Caco-2 (cell line): ENCODE measurements at regions not wholly inside any gene's neighbourhood (a gene's known extent, or its start where the extent isn't known, plus 50 kb on each side); places are given as distances from the start of the nearest gene placed in this dataset.

Source experiments
- BruUV-seq: library from RNA; stranded (reverse); fragments of 400-500 nt; replicated peaks from 2 replicates; lab custom pipeline; 2021; lab: Mats Ljungman, UMichigan
- CTCF ChIA-PET: fragments of 300-600 bp; sonication (Branson Sonifier 250); formaldehyde crosslinking; loops from one replicate; lab custom pipeline; 2022; ENCODE audit warnings: antibody characterized with exemption; lab: Charles Lee
- POLR2A ChIA-PET: fragments of 300-600 bp; sonication (Branson Sonifier 250); formaldehyde crosslinking; loops from one replicate; lab custom pipeline; 2022; ENCODE audit warnings: antibody characterized with exemption; lab: Charles Lee
- DNase-seq, 2 experiments: peaks; one replicate each; pipeline versions ENCODE4 v3.0.0 to v3.0.0-alpha.2; 2020 to 2022
- H3K27me3 ChIP-seq: replicated peaks from 2 replicates; pipeline ENCODE4 v1.6.0; 2011; ENCODE audit warnings: low read length; ENCODE audit not compliant: control insufficient read depth, insufficient read depth
- H3K36me3 ChIP-seq: 2 replicates; pipeline ENCODE4 v1.5.1; 2011; ENCODE audit warnings: low read length; ENCODE audit not compliant: control insufficient read depth, insufficient read depth
- H3K4me1 ChIP-seq: fragments of 250-450 bp; sonication (Bioruptor Pico); 2 replicates; pipeline ENCODE4 v1.5.1; 2020; ENCODE audit warnings: mild to moderate bottlenecking
- H3K4me3 ChIP-seq: 2 replicates; pipeline ENCODE4 v1.5.1; 2011; ENCODE audit warnings: low read depth, mild to moderate bottlenecking, control low read depth, low read length
- H3K9me3 ChIP-seq: fragments of 250-450 bp; sonication (Bioruptor Pico); 2 replicates; pipeline ENCODE4 v1.5.1; 2020; ENCODE audit warnings: mild to moderate bottlenecking, moderate library complexity
- H3K27ac Mint-ChIP-seq: one replicate; pipeline ENCODE4 v1.8.0; 2022; ENCODE audit warnings: mixed read lengths; ENCODE audit not compliant: unreplicated experiment
- H3K27me3 Mint-ChIP-seq: one replicate; pipeline ENCODE4 v1.8.0; 2022; ENCODE audit warnings: mixed read lengths; ENCODE audit not compliant: insufficient read depth, unreplicated experiment
- H3K36me3 Mint-ChIP-seq: one replicate; pipeline ENCODE4 v1.8.0; 2022; ENCODE audit warnings: mild to moderate bottlenecking, mixed read lengths; ENCODE audit not compliant: insufficient read depth, unreplicated experiment
- H3K4me1 Mint-ChIP-seq: one replicate; pipeline ENCODE4 v1.8.0; 2022; ENCODE audit warnings: low read depth, mixed read lengths; ENCODE audit not compliant: unreplicated experiment
- H3K4me3 Mint-ChIP-seq: one replicate; pipeline ENCODE4 v1.8.0; 2022; ENCODE audit warnings: mild to moderate bottlenecking, moderate library complexity, mixed read lengths; ENCODE audit not compliant: unreplicated experiment
- H3K9me3 Mint-ChIP-seq: one replicate; pipeline ENCODE4 v1.8.0; 2022; ENCODE audit warnings: mixed read lengths; ENCODE audit not compliant: unreplicated experiment
- CTCF ChIP-seq, 2 experiments: fragments of 200-600 bp in 1 of 2; IDR thresholded peaks; 1 replicate in 1 of 2; 2 replicates in 1 of 2; pipeline versions ENCODE4 v1.5.1 to v1.8.0; 2011 to 2022; ENCODE audit warnings: antibody characterized with exemption in 1 of 2, control low read depth in 1 of 2, inconsistent platforms in 1 of 2, low read depth in 1 of 2, low read length in 1 of 2, mild to moderate bottlenecking in 1 of 2, moderate library complexity in 1 of 2; ENCODE audit not compliant: insufficient read depth in 1 of 2, severe bottlenecking in 1 of 2, unreplicated experiment in 1 of 2
- intact Hi-C: fragments of 100-400 bp; cut with micrococcal nuclease; formaldehyde crosslinking; loops from one replicate; pipeline ENCODE4 v1.10.0; 2022; ENCODE audit not compliant: unreplicated experiment

- Mint-ChIP-seq H3K36me3 (no peaks in the 10 kb centered on the region), H3K27me3 (peaks cover 10% of the 10 kb centered on the region), H3K27ac (no peak overlapping the region), H3K9me3 (peaks cover 9% of the 10 kb centered on the region), H3K4me3 (no peak overlapping the region), H3K4me1 (no peaks in the 10 kb centered on the region)
- TF ChIP-seq CTCF (IDR thresholded peaks at IDR 0.05; ENCODE audit: insufficient read depth in 1 of 2, low read depth in 1 of 2, low read length in 1 of 2, severe bottlenecking in 1 of 2, unreplicated experiment in 1 of 2): no peak
- intact Hi-C loops: no loop called here
- ChIA-PET POLR2A (no interaction called here), CTCF (no interaction called here)
- Histone ChIP-seq H3K9me3 (no peaks in the 10 kb centered on the region), H3K27me3 (no peaks in the 10 kb centered on the region; the same call in 1 of the 2 replicates), H3K36me3 (no peaks in the 10 kb centered on the region), H3K4me3 (no peak overlapping the region), H3K4me1 (no peaks in the 10 kb centered on the region)
- DNase-seq: no peak
- no TSS peak for BruUV-seq
Observed at GRCh38 chr1:13921190-13921589, 221.2 kb downstream of the PRDM2 start.

GRCh38 chr1:13922466-13923110 is 222.6 kb downstream of the PRDM2 start:
- H3K27ac Mint-ChIP-seq: no peak overlapping the region
- no peaks in the 10 kb centered on the region for H3K36me3 ChIP-seq
- H3K4me3 Mint-ChIP-seq: no peak overlapping the region
- no peaks in the 10 kb centered on the region; the same call in 1 of the 2 replicates for H3K27me3 ChIP-seq
- no peak for DNase-seq
- no peak overlapping the region for H3K4me3 ChIP-seq
- no peak for TF ChIP-seq CTCF (IDR thresholded peaks at IDR 0.05; ENCODE audit: insufficient read depth in 1 of 2, low read depth in 1 of 2, low read length in 1 of 2, severe bottlenecking in 1 of 2, unreplicated experiment in 1 of 2)
- no peaks in the 10 kb centered on the region for H3K9me3 ChIP-seq
- H3K4me1 Mint-ChIP-seq: no peaks in the 10 kb centered on the region
- no peaks in the 10 kb centered on the region for H3K36me3 Mint-ChIP-seq
- intact Hi-C loops: no loop called here
- peaks cover 6% of the 10 kb centered on the region for H3K27me3 Mint-ChIP-seq
- CTCF ChIA-PET: no interaction called here
- POLR2A ChIA-PET: no interaction called here
- H3K4me1 ChIP-seq: no peaks in the 10 kb centered on the region
- H3K9me3 Mint-ChIP-seq: peaks cover 9% of the 10 kb centered on the region
- no TSS peak for BruUV-seq

GRCh38 chr1:13926556-13926955 is 226.6 kb downstream of the PRDM2 start:
- CTCF ChIA-PET: no interaction called here
- BruUV-seq: no TSS peak
- no peak for TF ChIP-seq CTCF (IDR thresholded peaks at IDR 0.05; ENCODE audit: insufficient read depth in 1 of 2, low read depth in 1 of 2, low read length in 1 of 2, severe bottlenecking in 1 of 2, unreplicated experiment in 1 of 2)
- H3K4me1 ChIP-seq: no peaks in the 10 kb centered on the region
- H3K27me3 ChIP-seq: no peaks in the 10 kb centered on the region
- Mint-ChIP-seq H3K4me1 (no peaks in the 10 kb centered on the region), H3K27me3 (peaks cover 6% of the 10 kb centered on the region), H3K9me3 (no peaks in the 10 kb centered on the region), H3K36me3 (no peaks in the 10 kb centered on the region), H3K27ac (no peak overlapping the region), H3K4me3 (no peak overlapping the region)
- H3K9me3 ChIP-seq: no peaks in the 10 kb centered on the region
- no peak for DNase-seq
- intact Hi-C loops: no loop called here
- H3K4me3 ChIP-seq: no peak overlapping the region
- POLR2A ChIA-PET: no interaction called here
- H3K36me3 ChIP-seq: no peaks in the 10 kb centered on the region
